ENCODE measurements at regions not wholly inside any gene's neighbourhood (a gene's known extent, or its start where the extent isn't known, plus 50 kb on each side); places are given as distances from the start of the nearest gene placed in this dataset.

GRCh38 chr3:22161315-22161714, 410.3 kb upstream of the ZNF385D start:
- Histone ChIP-seq H3K4me1 (ENCODE audit: control insufficient read depth in 5 of 5, insufficient read depth in 5 of 5, low read length in 5 of 5) (no peaks in the 10 kb centered on the region), H3K4me3 (ENCODE audit: low read depth in 1 of 5, low read length in 5 of 5) (no peak overlapping the region), H3K27me3 (ENCODE audit: control insufficient read depth in 5 of 5, insufficient read depth in 4 of 5, low read length in 5 of 5) (peaks cover 0 to 2% (median 0%) of the 10 kb centered on the region in 5 donors), H3K9ac (ENCODE audit: low read length in 5 of 5) (no peak overlapping the region), H3K27ac (ENCODE audit: low read depth, low read length) (no peak overlapping the region), H3K36me3 (ENCODE audit: control insufficient read depth in 5 of 5, insufficient read depth in 5 of 5, low read length in 5 of 5) (no peaks in the 10 kb centered on the region), H3K9me3 (ENCODE audit: control insufficient read depth in 5 of 5, low read length in 5 of 5) (no peaks in the 10 kb centered on the region)

GRCh38 chr3:22170370-22170769, 419.4 kb upstream of the ZNF385D start:
- Histone ChIP-seq H3K4me1 (ENCODE audit: control insufficient read depth in 5 of 5, insufficient read depth in 5 of 5, low read length in 5 of 5) (no peaks in the 10 kb centered on the region), H3K4me3 (ENCODE audit: low read depth in 1 of 5, low read length in 5 of 5) (no peak overlapping the region), H3K27me3 (ENCODE audit: control insufficient read depth in 5 of 5, insufficient read depth in 4 of 5, low read length in 5 of 5) (no peaks in the 10 kb centered on the region), H3K9ac (ENCODE audit: low read length in 5 of 5) (no peak overlapping the region), H3K27ac (ENCODE audit: low read depth, low read length) (no peak overlapping the region), H3K9me3 (ENCODE audit: control insufficient read depth in 5 of 5, low read length in 5 of 5) (no peaks in the 10 kb centered on the region), H3K36me3 (ENCODE audit: control insufficient read depth in 5 of 5, insufficient read depth in 5 of 5, low read length in 5 of 5) (no peaks in the 10 kb centered on the region)

- Histone ChIP-seq H3K9me3 (ENCODE audit: control insufficient read depth in 5 of 5, low read length in 5 of 5) (no peaks in the 10 kb centered on the region), H3K4me1 (ENCODE audit: control insufficient read depth in 5 of 5, insufficient read depth in 5 of 5, low read length in 5 of 5) (no peaks in the 10 kb centered on the region), H3K9ac (ENCODE audit: low read length in 5 of 5) (no peak overlapping the region), H3K4me3 (ENCODE audit: low read depth in 1 of 5, low read length in 5 of 5) (no peak overlapping the region), H3K36me3 (ENCODE audit: control insufficient read depth in 5 of 5, insufficient read depth in 5 of 5, low read length in 5 of 5) (no peaks in the 10 kb centered on the region), H3K27me3 (ENCODE audit: control insufficient read depth in 5 of 5, insufficient read depth in 4 of 5, low read length in 5 of 5) (no peaks in the 10 kb centered on the region), H3K27ac (ENCODE audit: low read depth, low read length) (no peak overlapping the region)
These were observed 422.0 kb upstream of the ZNF385D start for GRCh38 chr3:22172964-22173363.

- Histone ChIP-seq H3K4me3 (ENCODE audit: low read depth in 1 of 5, low read length in 5 of 5) (no peak overlapping the region), H3K9ac (ENCODE audit: low read length in 5 of 5) (no peak overlapping the region), H3K27me3 (ENCODE audit: control insufficient read depth in 5 of 5, insufficient read depth in 4 of 5, low read length in 5 of 5) (no peaks in the 10 kb centered on the region)
These were observed 424.9 kb upstream of the ZNF385D start for GRCh38 chr3:22175947-22176346.

GRCh38 chr3:22176911-22177310, 425.9 kb upstream of the ZNF385D start:
- no peaks in the 10 kb centered on the region for H3K27me3 ChIP-seq (ENCODE audit: control insufficient read depth in 5 of 5, insufficient read depth in 4 of 5, low read length in 5 of 5)
- no peaks in the 10 kb centered on the region for H3K36me3 ChIP-seq (ENCODE audit: control insufficient read depth in 5 of 5, insufficient read depth in 5 of 5, low read length in 5 of 5)
- H3K4me1 ChIP-seq (ENCODE audit: control insufficient read depth in 5 of 5, insufficient read depth in 5 of 5, low read length in 5 of 5): no peaks in the 10 kb centered on the region
- no peak overlapping the region for H3K4me3 ChIP-seq (ENCODE audit: low read depth in 1 of 5, low read length in 5 of 5)
- H3K9ac ChIP-seq (ENCODE audit: low read length in 5 of 5): no peak overlapping the region
- no peak overlapping the region for H3K27ac ChIP-seq (ENCODE audit: low read depth, low read length)
- no peaks in the 10 kb centered on the region for H3K9me3 ChIP-seq (ENCODE audit: control insufficient read depth in 5 of 5, low read length in 5 of 5)

More at GRCh38 chr3:22175947-22176346, 424.9 kb upstream of the ZNF385D start:
- Histone ChIP-seq H3K27ac (ENCODE audit: low read depth, low read length) (no peak overlapping the region), H3K4me1 (ENCODE audit: control insufficient read depth in 5 of 5, insufficient read depth in 5 of 5, low read length in 5 of 5) (no peaks in the 10 kb centered on the region), H3K36me3 (ENCODE audit: control insufficient read depth in 5 of 5, insufficient read depth in 5 of 5, low read length in 5 of 5) (no peaks in the 10 kb centered on the region), H3K9me3 (ENCODE audit: control insufficient read depth in 5 of 5, low read length in 5 of 5) (no peaks in the 10 kb centered on the region)

- Histone ChIP-seq H3K36me3 (ENCODE audit: control insufficient read depth in 5 of 5, insufficient read depth in 5 of 5, low read length in 5 of 5) (no peaks in the 10 kb centered on the region), H3K27me3 (ENCODE audit: control insufficient read depth in 5 of 5, insufficient read depth in 4 of 5, low read length in 5 of 5) (no peaks in the 10 kb centered on the region), H3K4me3 (ENCODE audit: low read depth in 1 of 5, low read length in 5 of 5) (no peak overlapping the region), H3K9ac (ENCODE audit: low read length in 5 of 5) (no peak overlapping the region), H3K27ac (ENCODE audit: low read depth, low read length) (no peak overlapping the region), H3K4me1 (ENCODE audit: control insufficient read depth in 5 of 5, insufficient read depth in 5 of 5, low read length in 5 of 5) (no peaks in the 10 kb centered on the region), H3K9me3 (ENCODE audit: control insufficient read depth in 5 of 5, low read length in 5 of 5) (no peaks in the 10 kb centered on the region)
These were observed 438.6 kb upstream of the ZNF385D start for GRCh38 chr3:22189616-22190015.

- H3K9ac ChIP-seq (ENCODE audit: low read length in 5 of 5): no peak overlapping the region
- no peaks in the 10 kb centered on the region for H3K27me3 ChIP-seq (ENCODE audit: control insufficient read depth in 5 of 5, insufficient read depth in 4 of 5, low read length in 5 of 5)
- H3K9me3 ChIP-seq (ENCODE audit: control insufficient read depth in 5 of 5, low read length in 5 of 5): no peaks in the 10 kb centered on the region
- no peak overlapping the region for H3K27ac ChIP-seq (ENCODE audit: low read depth, low read length)
- H3K4me1 ChIP-seq (ENCODE audit: control insufficient read depth in 5 of 5, insufficient read depth in 5 of 5, low read length in 5 of 5): no peaks in the 10 kb centered on the region
- H3K4me3 ChIP-seq (ENCODE audit: low read depth in 1 of 5, low read length in 5 of 5): no peak overlapping the region
- no peaks in the 10 kb centered on the region for H3K36me3 ChIP-seq (ENCODE audit: control insufficient read depth in 5 of 5, insufficient read depth in 5 of 5, low read length in 5 of 5)
These were observed 448.1 kb upstream of the ZNF385D start for GRCh38 chr3:22199095-22199494.

GRCh38 chr3:22208844-22209243, 457.8 kb upstream of the ZNF385D start:
- H3K4me1 ChIP-seq (ENCODE audit: control insufficient read depth in 5 of 5, insufficient read depth in 5 of 5, low read length in 5 of 5): no peaks in the 10 kb centered on the region

GRCh38 chr3:22209578-22209977, 458.6 kb upstream of the ZNF385D start:
- H3K27ac ChIP-seq (ENCODE audit: low read depth, low read length): no peak overlapping the region
- no peaks in the 10 kb centered on the region for H3K9me3 ChIP-seq (ENCODE audit: control insufficient read depth in 5 of 5, low read length in 5 of 5)
- no peaks in the 10 kb centered on the region for H3K36me3 ChIP-seq (ENCODE audit: control insufficient read depth in 5 of 5, insufficient read depth in 5 of 5, low read length in 5 of 5)
- H3K4me3 ChIP-seq (ENCODE audit: low read depth in 1 of 5, low read length in 5 of 5): no peak overlapping the region
- no peaks in the 10 kb centered on the region for H3K4me1 ChIP-seq (ENCODE audit: control insufficient read depth in 5 of 5, insufficient read depth in 5 of 5, low read length in 5 of 5)
- H3K9ac ChIP-seq (ENCODE audit: low read length in 5 of 5): no peak overlapping the region
- no peaks in the 10 kb centered on the region for H3K27me3 ChIP-seq (ENCODE audit: control insufficient read depth in 5 of 5, insufficient read depth in 4 of 5, low read length in 5 of 5)

More at GRCh38 chr3:22208844-22209243, 457.8 kb upstream of the ZNF385D start:
- Histone ChIP-seq H3K27me3 (ENCODE audit: control insufficient read depth in 5 of 5, insufficient read depth in 4 of 5, low read length in 5 of 5) (no peaks in the 10 kb centered on the region), H3K9ac (ENCODE audit: low read length in 5 of 5) (no peak overlapping the region), H3K9me3 (ENCODE audit: control insufficient read depth in 5 of 5, low read length in 5 of 5) (no peaks in the 10 kb centered on the region), H3K36me3 (ENCODE audit: control insufficient read depth in 5 of 5, insufficient read depth in 5 of 5, low read length in 5 of 5) (no peaks in the 10 kb centered on the region), H3K4me3 (ENCODE audit: low read depth in 1 of 5, low read length in 5 of 5) (no peak overlapping the region), H3K27ac (ENCODE audit: low read depth, low read length) (no peak overlapping the region)

GRCh38 chr3:22210693-22211092, 459.7 kb upstream of the ZNF385D start:
- H3K4me1 ChIP-seq (ENCODE audit: control insufficient read depth in 5 of 5, insufficient read depth in 5 of 5, low read length in 5 of 5): no peaks in the 10 kb centered on the region
- H3K9me3 ChIP-seq (ENCODE audit: control insufficient read depth in 5 of 5, low read length in 5 of 5): no peaks in the 10 kb centered on the region
- H3K9ac ChIP-seq (ENCODE audit: low read length in 5 of 5): no peak overlapping the region
- no peaks in the 10 kb centered on the region for H3K27me3 ChIP-seq (ENCODE audit: control insufficient read depth in 5 of 5, insufficient read depth in 4 of 5, low read length in 5 of 5)
- H3K36me3 ChIP-seq (ENCODE audit: control insufficient read depth in 5 of 5, insufficient read depth in 5 of 5, low read length in 5 of 5): no peaks in the 10 kb centered on the region
- no peak overlapping the region for H3K4me3 ChIP-seq (ENCODE audit: low read depth in 1 of 5, low read length in 5 of 5)
- no peak overlapping the region for H3K27ac ChIP-seq (ENCODE audit: low read depth, low read length)

- Histone ChIP-seq H3K4me3 (ENCODE audit: low read depth in 1 of 5, low read length in 5 of 5) (peak overlapping the region in 1 of 5 donors; percentile 47), H3K27me3 (ENCODE audit: control insufficient read depth in 5 of 5, insufficient read depth in 4 of 5, low read length in 5 of 5) (no peaks in the 10 kb centered on the region), H3K9me3 (ENCODE audit: control insufficient read depth in 5 of 5, low read length in 5 of 5) (no peaks in the 10 kb centered on the region)
These were observed 465.6 kb upstream of the ZNF385D start for GRCh38 chr3:22216601-22217000.

More at GRCh38 chr3:22216601-22217000, 465.6 kb upstream of the ZNF385D start:
- H3K4me1 ChIP-seq (ENCODE audit: control insufficient read depth in 5 of 5, insufficient read depth in 5 of 5, low read length in 5 of 5): peaks cover 0 to 3% (median 0%) of the 10 kb centered on the region in 5 donors
- no peak overlapping the region for H3K9ac ChIP-seq (ENCODE audit: low read length in 5 of 5)
- no peaks in the 10 kb centered on the region for H3K36me3 ChIP-seq (ENCODE audit: control insufficient read depth in 5 of 5, insufficient read depth in 5 of 5, low read length in 5 of 5)
- no peak overlapping the region for H3K27ac ChIP-seq (ENCODE audit: low read depth, low read length)
